ENCODE measurements at regions not wholly inside any gene's neighbourhood (a gene's known extent, or its start where the extent isn't known, plus 50 kb on each side); places are given as distances from the start of the nearest gene placed in this dataset.

DNA sequence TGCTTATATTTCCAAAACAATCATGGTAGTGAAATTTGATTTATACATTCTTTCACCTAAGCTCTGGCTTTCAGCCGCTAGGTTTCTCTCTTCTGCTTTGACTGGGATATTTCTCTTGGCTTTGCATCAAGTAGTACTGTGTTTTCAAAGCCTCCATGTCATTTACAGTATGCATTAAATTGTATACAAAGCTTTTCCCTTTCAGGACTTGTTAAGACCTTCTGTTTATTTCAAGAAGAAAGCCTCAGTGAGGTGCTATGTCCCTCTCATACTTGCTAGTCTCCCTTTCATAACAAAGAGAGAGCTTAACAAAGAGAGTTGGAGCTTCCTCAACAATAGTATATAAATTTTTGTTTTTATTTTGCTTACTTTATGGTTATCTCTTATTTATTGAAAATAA is 84.2 kb upstream of the SLC25A26 start:
- Histone ChIP-seq H2AFZ (ENCODE audit: control insufficient read depth, low read depth, low read length) (no peak overlapping the region), H3K4me2 (ENCODE audit: control insufficient read depth, insufficient read depth) (no peak overlapping the region), H3K27me3 (replicated peaks in 1 of 2; ENCODE audit: control insufficient read depth in 2 of 2, insufficient read depth in 2 of 2, low read length in 1 of 2) (no peaks in the 10 kb centered on the region), H3K27ac (ENCODE audit: control insufficient read depth, insufficient read depth) (no peak overlapping the region), H3K79me2 (ENCODE audit: control insufficient read depth, insufficient read depth, low read length) (no peaks in the 10 kb centered on the region), H3K9ac (ENCODE audit: control insufficient read depth, insufficient read depth, low read length) (no peak overlapping the region), H4K20me1 (ENCODE audit: control insufficient read depth, insufficient read depth) (no peaks in the 10 kb centered on the region), H3K4me1 (ENCODE audit: control insufficient read depth, insufficient read depth, low read length) (no peaks in the 10 kb centered on the region), H3K9me3 (replicated peaks; ENCODE audit: control insufficient read depth, insufficient read depth, low read length) (no peaks in the 10 kb centered on the region), H3K4me3 (no peak overlapping the region), H3K36me3 (ENCODE audit: control insufficient read depth in 2 of 2, insufficient read depth in 2 of 2, low read length in 1 of 2) (no peaks in the 10 kb centered on the region)
- in situ Hi-C loops (cut with MboI) (loop anchor here (10.0 kb wide), 1 partner anchor 352 kb away; no protein-coding TSS in a partner anchor), intact Hi-C loops (cut with micrococcal nuclease; ENCODE audit: unreplicated experiment) (no loop called here)
- ATAC-seq (no peak), FAIRE-seq (no peak), DNase-seq (ENCODE audit: low read depth, low spot score) (no peak)
- ChIA-PET SMC1A (ENCODE audit: uncharacterized antibody, unreplicated experiment) (no interaction called here), RAD21 (ENCODE audit: unreplicated experiment) (interaction anchor here (0.7 kb wide), 1 partner anchor 428 kb away, joined by 3 read pairs; no protein-coding TSS in a partner anchor), CTCF (interaction anchor here (1.5 kb wide), 1 partner anchor 23 kb away, joined by 3 read pairs; no protein-coding TSS in a partner anchor), POLR2A (interaction anchor here (0.7 kb wide), 2 partner anchors 56 to 1766 kb away, joined by 3 to 5 read pairs; no protein-coding TSS in a partner anchor)
- TF ChIP-seq CEBPZ (IDR thresholded peaks at IDR 0.05; ENCODE audit: low read depth, low read length) (no peak), BHLHE40 (IDR thresholded peaks at IDR 0.05; ENCODE audit: borderline replicate concordance in 1 of 2, low read depth in 2 of 2, low read length in 1 of 2) (no peak), EP300 (IDR thresholded peaks at IDR 0.05; ENCODE audit: borderline replicate concordance in 1 of 2, control insufficient read depth in 1 of 2, low read depth in 2 of 2, low read length in 2 of 2) (no peak), RFX5 (IDR thresholded peaks at IDR 0.05; ENCODE audit: low read depth, low read length) (no peak), BCLAF1 (IDR thresholded peaks at IDR 0.05) (no peak), FOXM1 (IDR thresholded peaks at IDR 0.05; ENCODE audit: low read depth, low read length) (no peak), YBX1 (IDR thresholded peaks at IDR 0.05) (no peak), BMI1 (IDR thresholded peaks at IDR 0.05; ENCODE audit: borderline replicate concordance) (no peak), NR2C2 (IDR thresholded peaks at IDR 0.05; ENCODE audit: borderline replicate concordance, control insufficient read depth, insufficient read length, low read depth) (no peak), E4F1 (IDR thresholded peaks at IDR 0.05; ENCODE audit: borderline replicate concordance, partially characterized antibody) (no peak), SPI1 (IDR thresholded peaks at IDR 0.05; ENCODE audit: borderline replicate concordance, insufficient read depth, low read depth, low read length) (no peak)
- no TSS peak for BruUV-seq (replicated peaks)
- WGBS (ENCODE audit: insufficient coverage, insufficient replicate concordance, low lambda C conversion rate, missing lambda C conversion rate) = 42% methylated on average over 1 of the region's 1 CpG

All from GM12878 (cell line).